IMR-90 (cell line): ENCODE measurements at regions not wholly inside any gene's neighbourhood (a gene's known extent, or its start where the extent isn't known, plus 50 kb on each side); places are given as distances from the start of the nearest gene placed in this dataset.

Experiments used
- ATAC-seq: fragments of 200-7000 bp; cut with Tn5 transposase; 2 replicates; pipeline ENCODE4 v1.9.1; 2020; ENCODE audit warnings: low read depth, mild to moderate bottlenecking, moderate library complexity
- BruUV-seq: library from RNA; stranded (reverse); fragments of 400-500 nt; replicated peaks from 2 replicates; lab custom pipeline; 2021; lab: Mats Ljungman, UMichigan
- CTCF ChIA-PET: fragments of 300-600 bp; formaldehyde crosslinking; extraction: SDS; loops from one replicate; lab custom pipeline; 2021; ENCODE audit warnings: antibody characterized with exemption; lab: Yijun Ruan, JAX
- POLR2A ChIA-PET: fragments of 300-600 bp; sonication (Branson Sonifier 250); formaldehyde crosslinking; loops from one replicate; lab custom pipeline; 2022; ENCODE audit warnings: antibody characterized with exemption; ENCODE audit not compliant: unreplicated experiment; lab: Charles Lee
- DNase-seq: peaks from one replicate; pipeline ENCODE4 v3.0.0; 2013
- H2AFZ ChIP-seq: replicated peaks from 2 replicates; pipeline ENCODE3; 2013; ENCODE audit warnings: low read length, mild to moderate bottlenecking; ENCODE audit not compliant: poor library complexity
- H2AK5ac ChIP-seq: 2 replicates; pipeline ENCODE4 v1.6.1; 2013; ENCODE audit warnings: low read depth, low read length, inconsistent platforms
- H2AK9ac ChIP-seq: replicated peaks from 2 replicates; pipeline ENCODE3; 2013; ENCODE audit warnings: mild to moderate bottlenecking, low read depth, low read length, moderate library complexity; ENCODE audit not compliant: poor library complexity
- H2BK120ac ChIP-seq: 2 replicates; pipeline ENCODE4 v1.6.1; 2013; ENCODE audit warnings: low read depth, low read length, inconsistent platforms
- H2BK15ac ChIP-seq: 3 replicates; pipeline ENCODE4 v1.6.1; 2013; ENCODE audit warnings: low read depth, low read length, inconsistent platforms
- H2BK20ac ChIP-seq: 2 replicates; pipeline ENCODE4 v1.6.1; 2013; ENCODE audit warnings: low read depth, mild to moderate bottlenecking, inconsistent platforms, low read length, moderate library complexity
- H2BK5ac ChIP-seq: 2 replicates; pipeline ENCODE4 v1.6.1; 2013; ENCODE audit warnings: mild to moderate bottlenecking, low read depth, low read length, inconsistent platforms; ENCODE audit not compliant: poor library complexity, severe bottlenecking
- H3K14ac ChIP-seq: replicated peaks from 2 replicates; pipeline ENCODE4 v1.6.1; 2013; ENCODE audit warnings: low read depth, low read length, inconsistent platforms
- H3K18ac ChIP-seq: 2 replicates; pipeline ENCODE4 v1.6.1; 2013; ENCODE audit warnings: low read depth, low read length, control low read depth
- H3K23ac ChIP-seq: 2 replicates; pipeline ENCODE4 v1.6.1; 2013; ENCODE audit warnings: low read depth, low read length, inconsistent platforms
- H3K27ac ChIP-seq: 2 replicates; pipeline ENCODE4 v1.5.1; 2013; ENCODE audit warnings: mild to moderate bottlenecking, control low read depth, low read length; ENCODE audit not compliant: insufficient read depth
- H3K27me3 ChIP-seq: 2 replicates; pipeline ENCODE4 v1.6.1; 2013; ENCODE audit warnings: low read length; ENCODE audit not compliant: control insufficient read depth, insufficient read depth
- H3K36me3 ChIP-seq: 2 replicates; pipeline ENCODE4 v1.6.1; 2013; ENCODE audit warnings: low read length, mixed read lengths; ENCODE audit not compliant: control insufficient read depth, insufficient read depth
- H3K4ac ChIP-seq: 2 replicates; pipeline ENCODE4 v1.6.1; 2013; ENCODE audit warnings: low read depth, low read length, inconsistent platforms
- H3K4me1 ChIP-seq: 2 replicates; pipeline ENCODE4 v1.6.1; 2013; ENCODE audit warnings: low read length, mixed read lengths; ENCODE audit not compliant: control insufficient read depth, insufficient read depth
- H3K4me2 ChIP-seq: 2 replicates; pipeline ENCODE4 v1.6.1; 2013; ENCODE audit warnings: low read depth, mild to moderate bottlenecking, control low read depth, low read length, moderate library complexity
- H3K4me3 ChIP-seq: 2 replicates; pipeline ENCODE4 v1.5.1; 2013; ENCODE audit warnings: low read depth, mild to moderate bottlenecking, control low read depth, low read length, moderate library complexity; ENCODE audit not compliant: insufficient read depth
- H3K56ac ChIP-seq: 2 replicates; pipeline ENCODE4 v1.6.1; 2013; ENCODE audit warnings: low read length, inconsistent platforms; ENCODE audit not compliant: insufficient read depth; ENCODE audit errors: extremely low read depth
- H3K79me1 ChIP-seq, 2 experiments: 2 replicates each; pipeline ENCODE4 v1.6.1; 2013; ENCODE audit warnings: low read length in 2 of 2, inconsistent platforms in 1 of 2, low read depth in 1 of 2
- H3K9ac ChIP-seq: 2 replicates; pipeline ENCODE4 v1.6.1; 2013; ENCODE audit warnings: low read depth, low read length, control low read depth
- H3K9me1 ChIP-seq: 2 replicates; pipeline ENCODE4 v1.6.1; 2013; ENCODE audit warnings: low read length, inconsistent platforms; ENCODE audit not compliant: insufficient read depth
- H3K9me3 ChIP-seq: 2 replicates; pipeline ENCODE4 v1.6.1; 2013; ENCODE audit warnings: low read length; ENCODE audit not compliant: control insufficient read depth, insufficient read depth
- H4K20me1 ChIP-seq: 2 replicates; pipeline ENCODE4 v1.6.1; 2013; ENCODE audit warnings: low read length, inconsistent platforms; ENCODE audit not compliant: insufficient read depth
- H4K5ac ChIP-seq: 2 replicates; pipeline ENCODE4 v1.6.1; 2013; ENCODE audit warnings: mild to moderate bottlenecking, low read depth, low read length, control low read depth
- H4K8ac ChIP-seq, 2 experiments: 2 replicates each; pipeline ENCODE4 v1.6.1; 2013; ENCODE audit warnings: low read depth in 2 of 2, low read length in 2 of 2, control low read depth in 1 of 2, inconsistent platforms in 1 of 2
- H4K91ac ChIP-seq: 2 replicates; pipeline ENCODE4 v1.6.1; 2013; ENCODE audit warnings: low read depth, low read length, inconsistent platforms; ENCODE audit not compliant: insufficient read depth
- BHLHE40 ChIP-seq: fragments of 150-350 bp; IDR thresholded peaks from 2 replicates; pipeline ENCODE4 v1.6.1; 2016; ENCODE audit warnings: mild to moderate bottlenecking, low read depth, low read length
- CEBPB ChIP-seq: IDR thresholded peaks from 2 replicates; pipeline ENCODE4 v1.6.1; 2012; ENCODE audit warnings: low read depth, low read length, improper control_type of control experiment
- CHD1 ChIP-seq: IDR thresholded peaks from 2 replicates; pipeline ENCODE4 v1.6.1; 2012; ENCODE audit warnings: low read depth, low read length, improper control_type of control experiment
- CTCF ChIP-seq: conservative IDR thresholded peaks from 2 replicates; pipeline ENCODE4 v1.5.1; 2012; ENCODE audit warnings: mild to moderate bottlenecking, low read depth, low read length, improper control_type of control experiment
- ELK1 ChIP-seq: fragments of 150-350 bp; IDR thresholded peaks from 2 replicates; pipeline ENCODE4 v1.6.1; 2016; ENCODE audit warnings: low read depth, mild to moderate bottlenecking, low read length, moderate library complexity, borderline replicate concordance
- FOS ChIP-seq: fragments of 150-350 bp; IDR thresholded peaks from 2 replicates; pipeline ENCODE4 v1.6.1; 2016; ENCODE audit warnings: low read depth, low read length
- MAFK ChIP-seq: IDR thresholded peaks from 2 replicates; pipeline ENCODE4 v1.6.1; 2012; ENCODE audit warnings: low read depth, low read length, improper control_type of control experiment
- MAZ ChIP-seq: IDR thresholded peaks from 2 replicates; pipeline ENCODE4 v1.6.1; 2012; ENCODE audit warnings: low read depth, mild to moderate bottlenecking, low read length, improper control_type of control experiment, moderate library complexity, borderline replicate concordance
- MXI1 ChIP-seq: IDR thresholded peaks from 2 replicates; pipeline ENCODE4 v1.6.1; 2012; ENCODE audit warnings: low read depth, mild to moderate bottlenecking, low read length, moderate library complexity, borderline replicate concordance
- NFE2L2 ChIP-seq: fragments of 150-350 bp; IDR thresholded peaks from 2 replicates; pipeline ENCODE4 v1.6.1; 2016; ENCODE audit warnings: low read depth, mild to moderate bottlenecking, low read length
- POLR2A ChIP-seq: IDR thresholded peaks from 2 replicates; pipeline ENCODE4 v1.6.1; 2012; ENCODE audit warnings: mild to moderate bottlenecking, low read depth, low read length
- RAD21 ChIP-seq: IDR thresholded peaks from 2 replicates; pipeline ENCODE4 v1.6.1; 2012; ENCODE audit warnings: low read length, improper control_type of control experiment
- RCOR1 ChIP-seq: IDR thresholded peaks from 2 replicates; pipeline ENCODE4 v1.6.1; 2012; ENCODE audit warnings: mild to moderate bottlenecking, low read length, improper control_type of control experiment; ENCODE audit not compliant: insufficient replicate concordance
- RFX5 ChIP-seq: IDR thresholded peaks from 2 replicates; pipeline ENCODE4 v1.8.0; 2012; ENCODE audit warnings: low read depth, mild to moderate bottlenecking, low read length, moderate library complexity
- SMC3 ChIP-seq: fragments of 150-350 bp; IDR thresholded peaks from 2 replicates; pipeline ENCODE4 v1.6.1; 2016; ENCODE audit warnings: low read depth, mild to moderate bottlenecking, antibody characterized with exemption, low read length, moderate library complexity
- USF2 ChIP-seq: fragments of 150-350 bp; IDR thresholded peaks from 2 replicates; pipeline ENCODE4 v1.6.1; 2017; ENCODE audit warnings: mild to moderate bottlenecking, antibody characterized with exemption, low read length, low read depth
- dilution Hi-C: fragments of 300-500 bp; cut with HindIII; formaldehyde crosslinking; loops from one replicate; pipeline ENCODE4 v1.14.3; 2018; ENCODE audit warnings: low sequenced_read_pairs; ENCODE audit not compliant: unreplicated experiment
- in situ Hi-C: fragments of 300-500 bp; cut with MboI; formaldehyde crosslinking; loops from 3 replicates; pipeline ENCODE4 v1.14.3; 2019; ENCODE audit warnings: low sequenced_read_pairs, inconsistent platforms, mixed read lengths
- intact Hi-C: fragments of 100-400 bp; cut with micrococcal nuclease; formaldehyde crosslinking; loops from 2 replicates; pipeline ENCODE4 v1.10.0; 2022

- Histone ChIP-seq H3K9ac (no peak overlapping the region), H3K56ac (no peak overlapping the region), H3K4me3 (no peak overlapping the region), H3K4me1 (peaks cover 4% of the 10 kb centered on the region), H2BK20ac (no peak overlapping the region), H3K14ac (no peak overlapping the region), H3K27me3 (no peaks in the 10 kb centered on the region), H3K27ac (no peak overlapping the region), H2BK5ac (no peak overlapping the region), H3K36me3 (no peaks in the 10 kb centered on the region), H4K91ac (no peak overlapping the region), H2AK5ac (no peak overlapping the region), H3K79me1 (no peaks in the 10 kb centered on the region), H3K18ac (no peak overlapping the region), H2AK9ac (no peak overlapping the region), H3K9me1 (0 out of 2 replicates have a peak, but pooled peaks cover 4% of the 10 kb centered on the region), H4K5ac (no peak overlapping the region), H3K4me2 (no peak overlapping the region), H2BK120ac (no peak overlapping the region), H3K4ac (no peak overlapping the region), H4K8ac (no peak overlapping the region), H2AFZ (no peak overlapping the region), H3K23ac (no peak overlapping the region), H2BK15ac (no peak overlapping the region), H3K9me3 (no peaks in the 10 kb centered on the region), H4K20me1 (no peaks in the 10 kb centered on the region)
- intact Hi-C loops (no loop called here), dilution Hi-C loops (no loop called here), in situ Hi-C loops (no loop called here)
- CTCF ChIA-PET, result interaction anchor here (0.7 kb wide), 1 partner anchor 373 kb away, joined by 3 read pairs; no protein-coding TSS in a partner anchor
- TF ChIP-seq SMC3, result no peak
- TF ChIP-seq USF2, result no peak
- TF ChIP-seq RAD21, result no peak
- no peak for TF ChIP-seq POLR2A
- TF ChIP-seq NFE2L2, result no peak
- no peak for TF ChIP-seq MAFK
- TF ChIP-seq CHD1, result no peak
- TF ChIP-seq MAZ, result no peak
- TF ChIP-seq MXI1, result no peak
- no peak for TF ChIP-seq FOS
- TF ChIP-seq BHLHE40, result no peak
- TF ChIP-seq CEBPB, result no peak
- no peak for TF ChIP-seq ELK1
- no peak for TF ChIP-seq RCOR1
- no peak for TF ChIP-seq CTCF
- no peak for TF ChIP-seq RFX5
- POLR2A ChIA-PET, result no interaction called here
- no TSS peak for BruUV-seq
- DNase-seq (no peak), ATAC-seq (no peak)
Measured at GRCh38 chr5:93123127-93123526, 457.9 kb downstream of the NR2F1-AS1 start.
